Left hindlimb (tissue), 1 donor: ENCODE measurements at regions not wholly inside any gene's neighbourhood (a gene's known extent, or its start where the extent isn't known, plus 50 kb on each side); places are given as distances from the start of the nearest gene placed in this dataset.
A peak's percentile ranks its signal among the peaks of the same experiment; 100 is the strongest.

Experiments
- DNase-seq: peaks from one replicate; pipeline ENCODE4 v3.0.0-alpha.2; 2018

DNA sequence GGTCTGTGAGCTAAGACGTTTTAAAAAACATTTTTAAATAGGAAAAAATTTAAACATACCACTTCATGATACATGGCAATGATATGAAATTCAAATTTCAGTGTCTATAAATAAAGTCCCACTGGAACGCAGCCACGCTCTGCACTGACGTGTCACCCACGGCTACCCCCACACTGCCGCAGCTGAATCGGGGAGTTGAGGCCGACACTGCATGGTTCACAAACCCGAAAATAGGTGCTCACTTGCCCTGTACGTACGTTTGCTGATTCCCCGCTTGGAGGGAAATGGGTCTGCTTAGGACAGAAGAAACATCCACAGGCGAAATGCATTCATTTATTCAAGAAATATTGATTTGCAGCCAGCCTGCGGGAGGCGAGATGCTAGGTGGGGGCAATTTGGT lies 1342.3 kb downstream of the TBC1D22A start:
- no peak for DNase-seq

DNA sequence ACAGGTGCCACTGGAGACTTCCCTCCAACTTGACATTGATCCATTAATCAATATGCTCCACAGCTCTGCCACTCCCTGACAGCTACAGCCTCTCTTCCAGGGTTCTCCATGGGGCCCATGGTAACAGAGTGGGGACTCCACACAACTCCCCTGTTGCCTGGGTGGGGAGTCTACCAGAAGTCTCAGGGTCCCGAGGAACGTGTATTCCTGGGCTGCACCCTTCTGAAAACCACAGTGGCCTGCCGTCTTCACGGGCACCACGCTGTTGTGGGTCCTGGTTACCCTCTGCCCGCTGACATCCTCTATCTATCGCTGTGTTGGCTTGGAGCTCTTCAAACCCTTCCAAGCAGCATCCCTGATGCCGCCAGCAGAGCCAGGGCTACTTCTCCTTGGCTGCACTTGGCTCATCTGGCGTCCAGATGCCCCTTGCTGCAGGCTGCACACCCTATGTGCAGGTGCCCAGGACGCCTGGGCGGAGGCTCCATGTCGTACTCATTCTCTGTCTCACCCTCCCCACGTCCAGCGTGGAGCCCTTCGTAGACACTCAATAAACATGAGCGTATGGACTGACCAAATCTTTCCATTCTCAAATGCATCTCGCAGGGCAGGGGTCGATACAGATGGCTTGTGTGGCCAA lies 1341.8 kb downstream of the TBC1D22A start:
- no peak for DNase-seq

DNA sequence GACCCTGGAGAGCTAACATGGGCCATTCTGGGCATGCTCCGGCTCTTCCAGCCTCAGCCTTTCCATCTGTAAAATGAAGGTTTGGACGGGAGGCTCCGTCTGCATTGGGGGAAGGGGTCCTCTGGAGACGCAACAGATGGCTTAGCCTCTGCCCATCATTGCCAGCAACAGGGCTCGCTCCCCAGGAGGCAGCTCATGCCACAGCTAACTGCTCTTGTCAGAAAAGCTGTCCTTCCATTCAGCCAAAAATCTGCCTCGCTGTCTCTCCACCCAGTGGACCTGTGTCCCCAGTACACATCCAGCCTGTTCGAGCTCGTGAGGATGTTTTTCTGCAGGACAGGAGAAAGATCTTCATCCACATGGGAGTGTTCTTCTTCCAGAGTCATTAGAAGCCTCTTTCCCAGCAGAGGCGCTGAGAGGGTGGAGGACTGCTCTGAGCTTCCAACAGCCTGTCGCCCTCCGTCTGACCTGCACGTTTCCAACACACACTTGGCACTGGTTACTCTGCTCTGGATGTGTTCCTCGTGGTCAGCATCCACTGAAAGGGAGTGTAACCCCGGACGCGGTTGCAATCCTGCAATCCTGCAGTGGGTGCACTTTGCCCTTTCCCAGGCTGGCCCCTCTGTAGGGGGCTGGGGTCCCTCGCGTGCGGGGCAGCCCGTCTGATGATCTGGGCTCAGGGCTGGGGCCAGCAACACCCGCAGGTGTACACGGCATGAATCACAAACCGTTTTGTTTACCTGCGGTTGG lies 1340.9 kb downstream of the TBC1D22A start:
- DNase-seq = no peak

DNA sequence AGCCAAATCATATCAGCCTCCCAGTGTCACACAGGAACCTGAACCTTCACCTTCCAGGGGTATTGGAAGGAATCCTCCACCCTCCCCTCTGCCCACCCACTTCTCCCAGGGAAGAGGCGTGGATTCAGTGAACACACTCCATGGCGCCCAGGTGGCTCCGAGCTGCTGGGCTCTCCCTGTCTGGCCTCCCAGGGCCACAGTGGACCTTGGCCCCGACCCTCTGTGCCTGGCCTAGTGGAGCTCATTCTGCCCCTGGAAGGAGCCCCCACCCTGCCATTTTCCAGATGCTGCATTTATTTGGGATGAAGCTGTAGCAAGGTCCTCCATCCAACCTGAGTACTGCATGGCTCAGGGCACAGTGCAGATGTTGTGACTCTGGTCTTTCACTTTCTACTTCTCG lies 1340.1 kb downstream of the TBC1D22A start:
- no peak for DNase-seq

DNA sequence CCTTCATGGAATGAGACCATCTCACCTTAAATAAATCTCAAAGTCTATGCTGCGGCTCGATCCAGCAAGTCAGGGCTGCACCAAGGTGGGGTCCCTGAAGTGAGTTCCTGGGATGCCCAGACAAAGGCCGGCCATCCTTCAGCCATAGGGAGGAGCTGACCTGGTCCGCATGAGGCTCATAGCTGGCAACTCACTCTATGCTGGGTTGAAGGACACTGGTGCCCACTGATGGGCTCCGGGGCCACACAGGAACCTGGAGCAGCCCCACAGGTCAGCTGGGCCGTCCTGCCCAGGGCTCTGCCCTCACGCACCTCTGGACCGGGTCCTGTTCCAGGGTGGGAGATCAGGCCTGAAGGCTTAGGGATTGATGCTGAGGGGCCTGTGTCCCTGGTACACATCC lies 1339.3 kb downstream of the TBC1D22A start:
- DNase-seq = no peak

DNA sequence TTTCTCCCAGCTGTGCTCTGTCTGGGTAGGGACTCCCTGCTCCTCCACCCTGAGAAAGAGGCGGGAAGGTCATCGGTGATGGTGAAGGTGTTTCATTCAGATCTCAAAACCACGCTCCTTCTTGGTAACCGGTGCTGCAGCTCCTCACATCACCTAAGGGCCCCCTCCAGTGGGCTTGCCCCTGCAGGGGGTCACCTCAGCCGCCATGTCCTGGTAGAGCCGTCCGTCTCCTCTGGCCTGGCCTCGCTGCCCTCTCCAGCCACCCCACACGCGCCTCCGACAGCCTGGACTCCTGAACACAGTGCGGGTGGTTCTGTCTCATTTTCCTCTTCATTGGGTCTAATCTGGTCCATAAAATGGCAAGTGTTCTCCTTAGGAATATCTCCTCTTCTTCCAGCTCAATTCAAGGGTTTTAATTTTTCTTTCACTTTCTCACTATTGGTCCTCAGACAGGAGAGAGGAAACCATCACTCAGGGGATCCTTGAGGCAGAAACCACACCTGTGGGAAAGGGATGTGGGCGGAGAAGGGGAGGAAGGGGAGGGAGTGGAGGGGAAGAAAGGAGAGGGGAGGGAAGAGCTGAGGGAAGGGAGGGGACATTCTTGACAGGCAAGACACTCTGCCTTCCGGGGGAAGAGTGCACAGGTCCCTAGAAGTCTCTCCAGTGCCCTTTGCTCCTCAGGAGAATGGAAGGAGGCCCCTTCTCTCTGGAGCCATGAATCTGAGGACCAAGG lies 1338.4 kb downstream of the TBC1D22A start:
- DNase-seq = no peak

DNA sequence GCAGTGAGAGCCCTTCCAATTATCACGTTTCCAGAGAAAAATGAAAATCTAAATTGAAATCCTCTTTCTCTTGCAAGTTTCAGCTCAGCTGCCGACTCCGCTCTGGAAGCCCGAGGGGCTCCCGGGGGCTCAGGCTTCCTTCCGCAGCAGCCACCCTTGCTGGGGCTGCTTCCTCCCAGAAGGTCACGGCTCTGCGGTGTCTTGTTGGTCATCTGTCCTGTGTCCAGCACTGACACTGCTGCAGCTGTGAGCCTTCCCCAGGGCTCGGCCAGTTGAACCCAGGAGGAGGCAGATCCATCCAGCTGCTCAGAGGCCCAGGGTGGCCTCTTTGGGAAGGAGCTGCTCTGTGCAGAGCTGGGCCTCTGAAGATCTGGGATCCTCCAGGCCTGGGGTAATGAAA lies 1337.2 kb downstream of the TBC1D22A start:
- no peak for DNase-seq

DNA sequence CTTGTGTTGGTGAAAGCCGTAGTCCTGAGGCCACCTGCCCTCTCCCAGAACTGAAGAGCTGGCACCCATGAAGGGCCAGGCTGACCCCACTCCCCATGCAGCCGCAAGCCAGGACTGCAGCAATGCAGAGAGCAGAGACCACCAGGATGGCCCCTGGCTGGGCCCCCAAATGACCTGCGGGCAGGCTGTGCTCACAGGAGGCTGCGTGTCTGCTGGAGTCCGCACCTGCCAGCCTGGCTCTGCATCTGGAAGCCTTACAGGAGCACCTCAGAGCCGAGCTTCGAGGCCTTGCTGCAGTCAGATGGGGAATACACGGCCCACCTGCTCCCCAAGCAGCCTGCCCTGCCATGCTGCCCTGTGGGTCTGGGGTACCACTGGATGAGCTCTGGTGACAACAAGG lies 1336.8 kb downstream of the TBC1D22A start:
- no peak for DNase-seq

DNA sequence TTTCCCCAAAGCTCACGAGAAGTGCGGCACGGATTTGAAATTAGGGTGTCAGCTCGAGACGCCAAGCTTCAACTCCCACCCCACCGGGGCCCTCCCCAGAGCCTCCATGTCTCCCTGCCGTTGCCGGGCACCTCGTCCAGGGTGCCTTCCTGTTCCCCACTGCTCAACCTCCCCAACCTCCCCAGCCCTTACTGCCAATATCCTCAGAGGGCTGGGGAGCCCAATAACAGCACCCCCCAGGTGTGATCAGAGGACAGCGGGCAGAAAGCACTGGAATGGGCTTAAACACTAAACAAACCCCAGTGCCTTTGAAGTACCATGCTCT lies 1336.4 kb downstream of the TBC1D22A start:
- no peak for DNase-seq

DNA sequence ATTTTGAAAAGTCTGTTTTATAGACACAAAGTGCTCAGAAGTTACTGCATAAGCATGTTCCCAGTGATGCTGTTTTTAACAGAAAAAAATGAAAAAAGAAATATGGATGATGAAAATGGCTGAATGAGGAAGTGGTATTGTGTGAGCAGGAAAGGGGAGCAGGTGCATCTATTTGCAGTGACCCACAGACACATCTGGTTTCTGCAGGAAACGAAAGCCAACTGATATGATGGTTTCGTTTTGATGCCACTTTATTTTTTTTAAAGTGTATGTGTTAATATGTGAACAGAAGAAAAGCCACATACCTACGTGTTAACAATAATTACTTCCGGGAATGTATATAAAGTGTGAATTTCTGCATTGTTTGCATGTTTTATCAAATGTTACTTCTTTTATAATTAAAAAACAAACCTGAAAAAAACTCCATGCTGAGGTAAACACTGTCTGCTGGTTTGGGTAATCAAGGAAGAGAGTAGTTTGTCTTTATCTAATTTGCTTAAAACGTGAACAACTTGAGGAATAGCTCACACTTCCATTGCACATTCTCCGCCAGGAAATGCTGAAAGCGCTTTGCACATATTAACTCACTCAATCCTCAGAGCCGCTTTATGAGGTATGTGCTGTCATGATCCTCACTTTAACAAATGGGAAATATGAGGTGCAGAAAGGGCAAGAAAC lies 1335.9 kb downstream of the TBC1D22A start:
- DNase-seq = no peak

DNA sequence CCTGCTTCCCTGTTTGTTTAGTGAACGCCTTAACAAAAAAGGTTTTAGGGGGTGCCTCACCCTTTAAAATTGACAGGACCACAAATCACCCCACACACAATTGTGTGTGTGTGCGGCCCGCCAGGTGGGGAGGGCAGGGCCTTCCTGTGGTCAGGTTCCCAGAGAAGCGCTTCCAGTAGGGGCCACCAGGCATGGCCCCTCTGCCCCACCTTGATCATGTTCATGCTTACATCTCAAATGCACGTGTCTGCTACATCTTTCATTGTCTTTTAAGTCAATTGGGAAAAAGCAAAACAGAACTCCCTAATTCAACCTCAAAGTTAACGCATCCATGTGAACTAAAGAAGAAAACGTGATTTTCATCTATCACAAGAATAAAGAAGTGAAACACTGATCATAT lies 1335.3 kb downstream of the TBC1D22A start:
- no peak for DNase-seq

DNA sequence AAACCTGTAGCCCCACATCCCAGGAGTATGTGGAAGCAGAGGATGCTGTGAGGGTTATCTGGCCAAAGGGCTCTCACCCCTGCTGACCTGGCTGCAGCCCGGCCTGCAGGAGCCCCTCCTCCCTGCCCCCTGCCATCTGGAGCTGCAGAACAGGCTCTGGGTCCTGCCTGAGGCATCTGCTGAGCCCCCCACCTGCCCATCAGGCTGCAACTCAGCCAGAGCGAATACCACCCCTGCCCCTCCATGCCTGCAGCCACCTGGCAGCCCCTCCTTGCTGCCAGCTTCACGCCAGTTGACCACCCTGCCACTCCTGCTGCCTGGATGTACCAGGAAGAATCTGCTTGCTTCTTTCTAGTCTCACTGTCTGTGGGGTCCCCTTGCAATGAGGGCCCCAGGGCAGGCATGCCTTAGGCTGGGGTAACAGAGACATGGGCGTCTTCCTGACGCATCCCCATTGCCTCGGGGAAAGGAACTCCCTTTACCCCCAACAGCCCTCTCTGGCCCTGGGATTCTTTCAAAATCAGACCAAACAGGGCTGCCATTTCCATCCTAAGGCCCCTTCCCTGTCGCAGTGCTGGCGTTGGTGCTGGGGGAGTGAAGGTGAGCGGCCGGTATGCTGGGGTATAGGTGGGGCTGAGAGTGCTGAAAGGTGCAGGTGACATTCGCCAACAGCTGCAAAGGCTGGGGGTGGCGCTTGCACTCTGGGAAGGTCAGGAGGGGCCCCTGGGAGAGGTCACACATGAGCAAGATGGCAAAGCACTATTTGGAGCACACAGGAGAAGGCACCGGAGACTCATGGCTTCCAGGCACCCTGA lies 1334.6 kb downstream of the TBC1D22A start:
- DNase-seq = no peak

DNA sequence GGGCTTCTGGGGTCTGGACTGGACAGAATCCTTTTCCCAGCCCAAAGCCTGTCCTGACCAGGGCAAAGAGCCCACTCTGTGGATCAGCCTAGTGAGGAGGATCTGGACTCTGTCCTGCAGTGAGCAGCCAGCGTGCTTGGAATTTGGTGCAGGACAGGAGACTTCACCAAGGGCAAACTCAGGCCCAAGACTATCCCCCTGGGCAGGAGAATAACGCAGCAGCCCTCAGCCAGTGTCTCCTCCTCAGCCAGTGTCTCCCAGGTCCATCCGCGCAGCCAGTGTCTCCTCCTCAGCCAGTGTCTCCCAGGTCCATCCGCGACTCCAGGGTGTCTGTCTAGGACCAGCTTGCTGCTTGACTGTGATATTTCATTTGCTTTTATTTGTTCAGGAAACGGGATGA lies 1334.0 kb downstream of the TBC1D22A start:
- DNase-seq = no peak

DNA sequence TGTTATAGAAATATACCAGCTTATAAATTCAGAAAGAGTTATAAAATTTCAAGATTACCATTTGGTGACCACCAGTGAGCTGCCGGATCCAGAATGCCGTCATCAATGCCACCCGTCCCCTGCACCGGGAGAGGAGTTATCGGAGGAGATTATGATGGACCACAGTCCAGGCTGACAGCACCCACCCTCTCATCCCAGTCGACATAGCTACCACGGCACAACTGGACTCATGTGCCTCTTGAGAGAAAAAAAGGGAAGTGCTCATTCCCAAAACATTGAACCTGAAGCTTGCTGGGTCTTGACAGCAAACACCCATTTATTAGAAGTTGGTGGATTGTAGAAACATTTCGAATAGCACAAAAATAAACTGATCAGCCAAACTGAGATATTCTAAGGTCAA lies 1331.5 kb downstream of the TBC1D22A start:
- DNase-seq = no peak

DNA sequence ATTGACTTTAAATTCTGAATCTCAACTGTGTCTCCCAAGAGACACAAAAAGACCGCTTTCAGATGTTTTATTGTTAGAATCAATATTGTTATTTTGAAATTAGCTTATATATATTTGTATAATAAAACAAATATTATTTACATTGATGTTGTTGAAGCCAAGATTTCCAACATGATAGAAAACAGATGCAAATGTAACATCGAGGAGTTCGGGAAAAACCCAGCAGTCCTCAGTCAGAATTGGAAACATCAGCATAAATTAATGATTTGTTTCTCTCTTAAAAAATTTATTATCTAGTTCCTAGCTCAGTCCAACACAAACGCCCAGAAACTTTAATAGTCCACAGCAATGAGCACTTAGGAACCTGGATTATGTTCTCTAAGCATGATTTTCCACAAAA lies 1330.4 kb downstream of the TBC1D22A start:
- DNase-seq = no peak

DNA sequence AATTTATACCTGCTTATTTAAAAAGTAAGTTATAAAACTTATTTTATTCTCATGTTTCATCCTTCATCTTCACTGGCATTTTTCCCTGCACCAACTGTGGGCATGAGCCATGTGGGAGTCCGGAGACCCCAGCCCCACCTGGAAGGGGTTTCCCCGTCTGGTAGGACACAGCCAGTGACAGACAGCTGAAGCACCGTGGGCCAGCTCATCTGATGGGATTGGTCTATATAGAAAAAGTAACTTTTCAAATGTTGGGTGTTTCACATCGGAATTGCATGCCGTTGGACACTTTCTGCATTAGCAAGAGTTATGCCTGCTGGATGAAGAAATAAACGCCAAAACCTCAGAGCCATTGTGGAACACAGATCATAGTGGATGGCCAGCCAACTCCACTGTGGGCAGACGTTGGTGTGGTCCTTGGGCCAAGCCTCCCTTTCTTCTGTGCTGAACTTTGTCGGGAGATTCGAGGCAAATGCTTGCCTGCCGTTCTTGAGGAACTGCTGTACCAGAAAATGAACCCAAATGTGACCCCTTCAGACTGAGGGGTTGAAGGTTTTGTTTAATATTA lies 1329.3 kb downstream of the TBC1D22A start:
- DNase-seq = no peak

DNA sequence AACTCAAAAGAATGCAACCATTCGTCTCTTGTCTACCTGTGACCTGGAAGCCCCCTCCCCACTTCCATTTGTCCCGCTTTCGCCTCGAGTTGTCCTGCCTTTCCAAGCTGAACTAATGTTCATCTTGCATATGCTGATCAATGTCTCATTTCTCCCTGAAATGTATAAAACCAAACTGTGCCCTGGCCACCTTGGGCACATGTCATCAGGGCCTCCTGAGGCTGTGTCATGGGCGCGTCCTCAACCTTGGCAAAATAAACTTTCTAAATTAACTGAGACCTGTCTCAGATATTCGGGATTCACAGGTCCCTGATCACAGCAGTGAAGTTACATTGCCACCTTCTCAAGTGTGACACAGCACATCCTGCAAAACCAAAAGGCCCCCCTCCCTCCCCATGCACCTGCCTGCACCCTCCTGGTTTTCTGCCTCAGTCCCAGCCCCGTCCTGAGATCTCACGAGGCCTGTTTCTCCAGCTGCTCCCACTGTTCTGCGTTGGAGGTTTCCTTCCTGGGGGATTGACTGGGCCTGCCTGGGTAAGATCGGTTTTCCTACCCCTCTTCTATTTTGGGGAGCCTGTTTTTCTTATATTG lies 1328.7 kb downstream of the TBC1D22A start:
- no peak for DNase-seq

DNA sequence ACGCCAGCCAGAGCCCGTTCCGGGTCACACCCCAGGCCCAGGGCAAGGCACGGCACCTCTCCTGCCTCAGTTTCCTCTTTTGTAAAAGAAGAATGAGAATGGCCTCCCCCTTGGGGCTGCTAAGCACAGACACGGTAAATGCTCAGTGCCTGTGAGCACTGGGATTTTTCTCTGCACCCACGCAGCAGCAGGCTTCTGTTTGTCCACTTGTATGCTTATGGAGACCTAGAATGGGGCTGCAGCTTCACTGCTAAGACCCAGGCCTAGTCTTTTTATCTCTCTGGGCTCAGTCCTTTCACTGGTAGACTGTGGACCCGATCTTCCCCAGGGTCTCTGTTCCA lies 1327.9 kb downstream of the TBC1D22A start:
- DNase-seq = no peak

DNA sequence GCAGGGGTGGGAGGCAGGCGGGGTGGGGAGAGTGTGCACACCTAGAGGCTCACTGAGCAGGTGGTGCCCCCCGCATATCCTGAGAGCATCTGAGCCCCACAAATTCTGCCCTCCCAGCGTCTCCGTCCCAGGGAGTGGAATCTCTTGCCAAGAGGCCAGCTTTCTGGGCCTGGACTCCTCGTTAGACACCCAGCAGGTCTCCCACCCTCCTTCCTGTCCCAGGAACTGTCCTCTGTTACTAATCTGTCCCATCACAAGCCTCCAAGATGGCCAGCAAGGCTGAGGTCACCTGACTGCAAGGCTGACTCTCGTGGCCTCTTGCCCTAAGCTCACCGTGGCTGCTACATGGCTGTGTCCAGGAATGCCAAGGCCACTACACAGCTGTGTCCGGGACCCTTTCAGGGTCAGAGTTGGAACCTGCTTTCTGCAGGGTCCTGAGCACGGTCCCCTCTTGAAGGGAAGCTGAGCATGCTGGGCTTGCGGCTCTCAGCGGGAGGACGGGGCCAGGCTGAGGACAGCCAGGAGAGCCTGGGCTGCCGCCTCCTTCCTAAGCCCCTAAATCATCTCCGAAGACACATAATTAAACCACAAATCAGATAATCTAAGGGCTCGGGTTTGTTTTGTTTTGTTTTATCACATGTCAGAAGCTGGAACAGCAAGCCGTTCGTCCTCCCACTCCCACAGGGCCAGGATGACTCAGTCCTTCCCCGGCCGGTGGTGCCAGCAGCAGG lies 1327.3 kb downstream of the TBC1D22A start:
- DNase-seq = peak; percentile 44

DNA sequence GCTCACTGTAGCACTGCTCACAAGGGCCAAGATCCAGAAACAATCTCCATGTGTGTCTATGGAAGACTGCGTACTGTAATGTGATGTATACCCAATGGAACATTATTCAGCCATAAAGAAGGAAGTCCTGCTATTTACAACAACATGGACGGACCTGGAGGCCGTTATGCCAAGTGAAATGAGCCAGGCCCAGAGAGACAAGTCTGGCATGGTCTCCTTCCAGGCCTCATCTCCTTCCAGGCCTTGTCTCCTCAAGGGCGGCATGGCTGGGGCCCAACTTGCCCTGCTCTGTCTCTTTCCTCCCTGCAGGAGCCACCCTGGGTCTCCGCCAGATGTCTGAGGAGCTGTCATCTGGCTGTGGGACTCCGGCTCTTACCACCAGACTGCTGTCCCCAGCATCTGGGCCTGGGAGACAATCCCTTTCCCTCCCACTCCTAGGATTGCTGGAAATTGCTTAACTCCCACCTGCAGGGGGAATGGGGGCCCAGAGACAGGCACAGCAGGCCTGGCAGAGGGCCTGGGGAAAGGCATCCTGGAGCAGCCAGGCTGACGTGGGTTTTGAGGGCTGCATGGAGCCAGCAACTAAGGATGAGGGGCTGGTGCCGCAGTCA lies 1326.6 kb downstream of the TBC1D22A start:
- DNase-seq = no peak

DNA sequence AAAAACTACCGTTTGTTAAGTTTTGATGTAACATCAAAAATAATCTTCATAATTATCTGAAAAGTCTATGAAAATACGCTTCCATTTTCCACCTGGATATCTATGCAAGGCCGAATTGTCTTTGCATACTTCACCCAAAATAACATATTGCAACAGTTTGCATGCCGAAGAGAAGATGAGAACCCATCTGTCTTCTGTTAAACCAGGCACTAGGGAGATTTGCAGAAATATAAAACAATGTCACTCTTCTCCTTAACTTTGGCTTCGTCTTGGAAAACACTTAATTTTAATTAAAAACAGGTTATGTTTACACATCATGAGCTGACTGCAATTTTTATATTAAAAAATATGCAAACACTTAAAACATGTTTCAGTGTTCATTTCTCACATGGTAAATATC lies 1325.8 kb downstream of the TBC1D22A start:
- no peak for DNase-seq
